ENCODE measurements at regions not wholly inside any gene's neighbourhood (a gene's known extent, or its start where the extent isn't known, plus 50 kb on each side); places are given as distances from the start of the nearest gene placed in this dataset.
"Not testable (repeated sequence)": the region's sequence is repeated elsewhere in the genome, so short reads cannot be mapped to it uniquely, and the experiment has no call there.

- not testable (repeated sequence) for DNase-seq
Observed at GRCh38 chr15:37427393-37427792, 327.0 kb upstream of the MEIS2 start.

GRCh38 chr15:37446921-37447320, 346.6 kb upstream of the MEIS2 start:
- no peak for DNase-seq

- DNase-seq = no peak
Observed at GRCh38 chr15:37452498-37452897, 352.1 kb upstream of the MEIS2 start.

- no peak for DNase-seq
Observed at GRCh38 chr15:37480482-37480881, 380.1 kb upstream of the MEIS2 start.

GRCh38 chr15:37481126-37481525, 380.8 kb upstream of the MEIS2 start:
- no peak for DNase-seq

GRCh38 chr15:37483779-37484178, 383.4 kb upstream of the MEIS2 start:
- no peak for DNase-seq

GRCh38 chr15:37485056-37485455, 384.7 kb upstream of the MEIS2 start:
- DNase-seq = no peak

- no peak for DNase-seq
Observed at GRCh38 chr15:37490707-37491106, 390.4 kb upstream of the MEIS2 start.

- DNase-seq = no peak
Observed at GRCh38 chr15:37516621-37517020, 416.3 kb upstream of the MEIS2 start.

GRCh38 chr15:37517191-37517895, 417.0 kb upstream of the MEIS2 start:
- DNase-seq = no peak

- DNase-seq = no peak
Observed at GRCh38 chr15:37518436-37518835, 416.0 kb upstream of the TMCO5A start.

GRCh38 chr15:37520026-37520425, 414.4 kb upstream of the TMCO5A start:
- no peak for DNase-seq

- no peak for DNase-seq
Observed at GRCh38 chr15:37520882-37521281, 413.6 kb upstream of the TMCO5A start.

- no peak for DNase-seq
Observed at GRCh38 chr15:37524601-37525000, 409.8 kb upstream of the TMCO5A start.

- DNase-seq = no peak
Observed at GRCh38 chr15:37528432-37528831, 406.0 kb upstream of the TMCO5A start.

GRCh38 chr15:37536967-37537605, 397.4 kb upstream of the TMCO5A start:
- no peak for DNase-seq

GRCh38 chr15:37537802-37538201, 396.6 kb upstream of the TMCO5A start:
- DNase-seq = no peak

GRCh38 chr15:37548116-37548515, 386.3 kb upstream of the TMCO5A start:
- no peak for DNase-seq

GRCh38 chr15:37550360-37551024, 383.9 kb upstream of the TMCO5A start:
- no peak for DNase-seq

- no peak for DNase-seq
Observed at GRCh38 chr15:37572401-37572800, 362.0 kb upstream of the TMCO5A start.

- DNase-seq = no peak
Observed at GRCh38 chr15:37574985-37575384, 359.5 kb upstream of the TMCO5A start.

- DNase-seq = no peak
Observed at GRCh38 chr15:37576952-37577351, 357.5 kb upstream of the TMCO5A start.

- DNase-seq = no peak
Observed at GRCh38 chr15:37581866-37582532, 352.4 kb upstream of the TMCO5A start.

GRCh38 chr15:37582852-37583251, 351.6 kb upstream of the TMCO5A start:
- no peak for DNase-seq
